H1 (cell line): ENCODE measurements at regions not wholly inside any gene's neighbourhood (a gene's known extent, or its start where the extent isn't known, plus 50 kb on each side); places are given as distances from the start of the nearest gene placed in this dataset.

Source experiments
- CTCF ChIA-PET: fragments of 300-600 bp; sonication (Branson Sonifier 250); formaldehyde crosslinking; loops from one replicate; lab custom pipeline; 2021; ENCODE audit not compliant: partially characterized antibody; lab: Charles Lee
- POLR2A ChIA-PET: fragments of 300-600 bp; sonication (Branson Sonifier 250); formaldehyde crosslinking; loops from one replicate; lab custom pipeline; 2021; ENCODE audit warnings: inconsistent platforms; ENCODE audit not compliant: partially characterized antibody; lab: Charles Lee
- DNase-seq, 2 experiments: peaks; one replicate each; pipeline versions ENCODE4 v3.0.0 to v3.0.0-alpha.2; 2010 to 2022; ENCODE audit warnings: low spot score in 2 of 2, low read depth in 1 of 2, mixed read lengths in 1 of 2
- FAIRE-seq: peaks from 2 replicates; lab custom pipeline; 2011; peaks lifted over from hg19 to GRCh38; lab: Jason Lieb, UNC
- H2AFZ ChIP-seq: 2 replicates; pipeline ENCODE4 v1.8.1; 2012; ENCODE audit warnings: low read length, inconsistent platforms
- H2AK5ac ChIP-seq: 2 replicates; pipeline ENCODE4 v1.6.1; 2013; ENCODE audit warnings: low read depth, low read length
- H2BK120ac ChIP-seq: replicated peaks from 2 replicates; pipeline ENCODE3; 2013; ENCODE audit warnings: low read depth, low read length, inconsistent platforms
- H2BK12ac ChIP-seq: 2 replicates; pipeline ENCODE4 v1.6.1; 2013; ENCODE audit warnings: low read depth, low read length
- H2BK15ac ChIP-seq: 2 replicates; pipeline ENCODE4 v1.6.1; 2013; ENCODE audit warnings: low read length
- H2BK20ac ChIP-seq: 2 replicates; pipeline ENCODE4 v1.6.1; 2013; ENCODE audit warnings: low read length
- H2BK5ac ChIP-seq: 2 replicates; pipeline ENCODE4 v1.6.1; 2013; ENCODE audit warnings: low read depth, low read length
- H3K14ac ChIP-seq: 2 replicates; pipeline ENCODE4 v1.6.1; 2013; ENCODE audit warnings: inconsistent platforms; ENCODE audit not compliant: insufficient read length
- H3K18ac ChIP-seq: 2 replicates; pipeline ENCODE4 v1.6.1; 2013; ENCODE audit warnings: low read length; ENCODE audit errors: extremely low read depth
- H3K23ac ChIP-seq: 2 replicates; pipeline ENCODE4 v1.6.1; 2013; ENCODE audit warnings: inconsistent platforms; ENCODE audit not compliant: insufficient read length
- H3K23me2 ChIP-seq: 2 replicates; pipeline ENCODE4 v1.6.1; 2013; ENCODE audit warnings: low read depth, low read length
- H3K27ac ChIP-seq: 2 replicates; pipeline ENCODE4 v1.6.1; 2011; ENCODE audit warnings: low read depth, low read length, inconsistent platforms
- H3K27me3 ChIP-seq, 4 experiments: replicated peaks in 1 of 4; 1 replicate in 1 of 4; 2 replicates in 3 of 4; pipeline versions ENCODE4 v1.6.1 to v1.8.1; 2011 to 2013; ENCODE audit warnings: low read length in 3 of 4, mild to moderate bottlenecking in 3 of 4, inconsistent platforms in 2 of 4, mixed read lengths in 2 of 4, moderate library complexity in 1 of 4; ENCODE audit not compliant: control insufficient read depth in 3 of 4, insufficient read depth in 3 of 4; ENCODE audit errors: extremely low read depth in 1 of 4
- H3K36me3 ChIP-seq, 4 experiments: 2 replicates each; pipeline versions ENCODE4 v1.6.1 to v1.8.1; 2011 to 2013; ENCODE audit warnings: mild to moderate bottlenecking in 4 of 4, low read length in 3 of 4, moderate library complexity in 2 of 4, control low read depth in 1 of 4, inconsistent platforms in 1 of 4; ENCODE audit not compliant: insufficient read depth in 4 of 4, control insufficient read depth in 2 of 4
- H3K4ac ChIP-seq: replicated peaks from 2 replicates; pipeline ENCODE3; 2013; ENCODE audit warnings: low read length, low read depth, mixed read lengths, inconsistent platforms; ENCODE audit not compliant: insufficient read length
- H3K4me1 ChIP-seq, 4 experiments: replicated peaks in 1 of 4; 1 replicate in 1 of 4; 2 replicates in 3 of 4; pipeline versions ENCODE4 v1.6.1 to v1.8.1; 2011 to 2013; ENCODE audit warnings: low read length in 3 of 4, inconsistent platforms in 2 of 4, mixed read lengths in 1 of 4; ENCODE audit not compliant: insufficient read depth in 4 of 4, control insufficient read depth in 3 of 4
- H3K4me2 ChIP-seq, 2 experiments: 2 replicates each; pipeline versions ENCODE4 v1.6.1 to v1.8.1; 2011 to 2013; ENCODE audit warnings: low read depth in 2 of 2, low read length in 2 of 2, control low read depth in 1 of 2, inconsistent platforms in 1 of 2, mild to moderate bottlenecking in 1 of 2; ENCODE audit not compliant: insufficient read depth in 1 of 2
- H3K4me3 ChIP-seq, 4 experiments: fragments of 200-600, 300-600 bp in 1 of 4; sonication (generic), shearing (Covaris generic), sonication (Bioruptor Twin) in 1 of 4; 2 replicates each; pipeline versions ENCODE4 v1.5.1 to v1.8.1; 2011 to 2016; ENCODE audit warnings: low read length in 4 of 4, low read depth in 3 of 4, control low read depth in 2 of 4, inconsistent platforms in 2 of 4, mild to moderate bottlenecking in 2 of 4, mixed read lengths in 1 of 4, moderate library complexity in 1 of 4; ENCODE audit not compliant: insufficient read depth in 2 of 4; ENCODE audit errors: extremely low read depth in 1 of 4
- H3K56ac ChIP-seq: replicated peaks from 2 replicates; pipeline ENCODE3; 2013; ENCODE audit warnings: low read depth, mild to moderate bottlenecking, mixed read lengths, low read length, inconsistent platforms; ENCODE audit not compliant: insufficient read length
- H3K79me1 ChIP-seq: 2 replicates; pipeline ENCODE4 v1.6.1; 2013; ENCODE audit warnings: low read depth, low read length, control low read depth
- H3K79me2 ChIP-seq, 2 experiments: 2 replicates each; pipeline versions ENCODE4 v1.6.1 to v1.8.1; 2012 to 2013; ENCODE audit warnings: low read length in 2 of 2, mild to moderate bottlenecking in 2 of 2, inconsistent platforms in 1 of 2; ENCODE audit not compliant: insufficient read depth in 2 of 2, control insufficient read depth in 1 of 2
- H3K9ac ChIP-seq, 4 experiments: replicated peaks in 1 of 4; 1 replicate in 1 of 4; 2 replicates in 3 of 4; pipeline versions ENCODE4 v1.6.1 to v1.8.1; 2011 to 2013; ENCODE audit warnings: low read depth in 3 of 4, low read length in 3 of 4, control low read depth in 2 of 4, mild to moderate bottlenecking in 2 of 4, moderate library complexity in 2 of 4, inconsistent platforms in 1 of 4; ENCODE audit errors: extremely low read depth in 1 of 4
- H3K9me3 ChIP-seq, 2 experiments: 2 replicates each; pipeline versions ENCODE4 v1.6.1 to v1.8.1; 2012 to 2013; ENCODE audit warnings: mild to moderate bottlenecking in 2 of 2, moderate library complexity in 2 of 2, control low read depth in 1 of 2, inconsistent platforms in 1 of 2, low read depth in 1 of 2, low read length in 1 of 2, mixed read lengths in 1 of 2; ENCODE audit not compliant: insufficient read depth in 2 of 2
- H4K20me1 ChIP-seq, 2 experiments: replicated peaks in 1 of 2; 2 replicates each; pipeline versions ENCODE3 to v1.8.1; 2011 to 2013; ENCODE audit warnings: inconsistent platforms in 2 of 2, low read length in 2 of 2, mild to moderate bottlenecking in 1 of 2; ENCODE audit not compliant: insufficient read depth in 2 of 2, control insufficient read depth in 1 of 2
- H4K5ac ChIP-seq: 2 replicates; pipeline ENCODE4 v1.6.1; 2013; ENCODE audit warnings: low read length, low read depth, mixed read lengths, inconsistent platforms; ENCODE audit not compliant: insufficient read length
- H4K8ac ChIP-seq: 2 replicates; pipeline ENCODE4 v1.8.0; 2013; ENCODE audit warnings: mild to moderate bottlenecking, moderate library complexity, low read length, inconsistent platforms; ENCODE audit not compliant: insufficient read depth; ENCODE audit errors: extremely low read depth
- H4K91ac ChIP-seq: replicated peaks from 2 replicates; pipeline ENCODE3; 2013; ENCODE audit warnings: low read length, mixed read lengths, inconsistent platforms; ENCODE audit not compliant: insufficient read length
- ATF2 ChIP-seq: IDR thresholded peaks from 2 replicates; pipeline ENCODE4 v1.6.1; 2012; ENCODE audit warnings: low read length, inconsistent platforms
- BRCA1 ChIP-seq: IDR thresholded peaks from 2 replicates; pipeline ENCODE4 v1.6.1; 2012; ENCODE audit warnings: low read depth, low read length, improper control_type of control experiment
- CBX5 ChIP-seq: fragments of 300-800, 300-1000 bp; sonication (generic); IDR thresholded peaks from 2 replicates; pipeline ENCODE4 v1.7.1; 2016; ENCODE audit warnings: antibody characterized with exemption, low read length, low read depth
- CBX8 ChIP-seq: fragments of 300-800, 300-1000 bp; sonication (generic); IDR thresholded peaks from 2 replicates; pipeline ENCODE4 v1.7.1; 2016; ENCODE audit warnings: low read depth, low read length, borderline replicate concordance
- CHD1 ChIP-seq: IDR thresholded peaks from 2 replicates; pipeline ENCODE4 v1.6.1; 2012; ENCODE audit warnings: low read depth, low read length, improper control_type of control experiment
- CHD2 ChIP-seq: IDR thresholded peaks from 2 replicates; pipeline ENCODE4 v1.6.1; 2012; ENCODE audit warnings: low read length, improper control_type of control experiment
- CTBP2 ChIP-seq: IDR thresholded peaks from 2 replicates; pipeline ENCODE4 v1.7.0; 2011; ENCODE audit warnings: borderline replicate concordance, mild to moderate bottlenecking, moderate library complexity, mixed read lengths, low read length; ENCODE audit not compliant: insufficient read depth, insufficient read length
- GABPA ChIP-seq: IDR thresholded peaks from 2 replicates; pipeline ENCODE4 v1.6.1; 2011; ENCODE audit warnings: mild to moderate bottlenecking, low read length, moderate library complexity, borderline replicate concordance; ENCODE audit not compliant: insufficient read depth
- NANOG ChIP-seq: IDR thresholded peaks from 2 replicates; pipeline ENCODE4 v1.6.1; 2011; ENCODE audit warnings: low read length, low read depth, mild to moderate bottlenecking, inconsistent platforms; ENCODE audit not compliant: insufficient read depth, poor library complexity, severe bottlenecking
- SIX5 ChIP-seq: IDR thresholded peaks from 2 replicates; pipeline ENCODE4 v1.6.1; 2011; ENCODE audit warnings: mild to moderate bottlenecking, low read depth, low read length
- TAF7 ChIP-seq: optimal IDR thresholded peaks from 2 replicates; pipeline ENCODE3; 2011; ENCODE audit warnings: low read depth, mild to moderate bottlenecking, inconsistent platforms, low read length, moderate library complexity, borderline replicate concordance
- TCF12 ChIP-seq: IDR thresholded peaks from 2 replicates; pipeline ENCODE4 v1.6.1; 2011; ENCODE audit warnings: low read depth, mild to moderate bottlenecking, low read length

- no peak overlapping the region for H3K14ac ChIP-seq
- H3K4me1 ChIP-seq, result no peaks in the 10 kb centered on the region
- H3K56ac ChIP-seq, result no peak overlapping the region
- FAIRE-seq (no peak), DNase-seq (no peak)
- no peak overlapping the region for H4K91ac ChIP-seq
- no peak overlapping the region for H3K18ac ChIP-seq
- no peak overlapping the region for H2BK120ac ChIP-seq
- ChIA-PET CTCF (interaction anchor here (0.6 kb wide), 2 partner anchors 133 to 356 kb away, joined by 3 read pairs; no protein-coding TSS in a partner anchor), POLR2A (no interaction called here)
- H3K4me3 ChIP-seq, result no peak overlapping the region
- H2BK15ac ChIP-seq, result no peak overlapping the region
- H2BK12ac ChIP-seq, result no peak overlapping the region
- H3K9ac ChIP-seq, result no peak overlapping the region
- H2BK20ac ChIP-seq, result no peak overlapping the region
- H4K5ac ChIP-seq, result no peak overlapping the region
- H3K79me1 ChIP-seq, result no peaks in the 10 kb centered on the region
- H3K79me2 ChIP-seq, result no peaks in the 10 kb centered on the region
- H2AK5ac ChIP-seq, result no peak overlapping the region
- no peak overlapping the region for H3K27ac ChIP-seq
- no peaks in the 10 kb centered on the region for H3K23me2 ChIP-seq
- no peak overlapping the region for H4K8ac ChIP-seq
- no peaks in the 10 kb centered on the region for H3K36me3 ChIP-seq
- H3K4me2 ChIP-seq, result no peak overlapping the region
- H2AFZ ChIP-seq, result no peak overlapping the region
- no peaks in the 10 kb centered on the region for H4K20me1 ChIP-seq
- H3K23ac ChIP-seq, result no peak overlapping the region
- H2BK5ac ChIP-seq, result no peak overlapping the region
- H3K9me3 ChIP-seq, result 0 out of 4 replicates have a peak, but pooled peaks cover 0 to 2% of the 10 kb centered on the region in 2 experiments
- no peak overlapping the region for H3K4ac ChIP-seq
- H3K27me3 ChIP-seq, result no peaks in the 10 kb centered on the region
- TF ChIP-seq SIX5 (no peak), TCF12 (no peak), CHD2 (no peak), CBX5 (no peak), GABPA (no peak), CBX8 (no peak), CTBP2 (no peak), ATF2 (no peak), BRCA1 (no peak), NANOG (no peak), TAF7 (no peak), CHD1 (no peak)
Measured at GRCh38 chr10:9900751-9901150, 1116.9 kb upstream of the CELF2 start.
